GM18868 (cell line): ENCODE measurements at regions not wholly inside any gene's neighbourhood (a gene's known extent, or its start where the extent isn't known, plus 50 kb on each side); places are given as distances from the start of the nearest gene placed in this dataset.
"Not testable (repeated sequence)": the region's sequence is repeated elsewhere in the genome, so short reads cannot be mapped to it uniquely, and the experiment has no call there.

Experiments
- ATAC-seq: cut with Tn5 transposase; IDR thresholded peaks from one replicate; pipeline ENCODE4 v1.9.1; 2021; ENCODE audit warnings: mild to moderate bottlenecking, moderate library complexity; ENCODE audit not compliant: unreplicated experiment

GRCh38 chr9:120338340-120338739 is 241.6 kb downstream of the CDK5RAP2 start:
- no peak for ATAC-seq

GRCh38 chr9:120337131-120337530 is 242.8 kb downstream of the CDK5RAP2 start:
- no peak for ATAC-seq

- no peak for ATAC-seq
Observed at GRCh38 chr9:120336753-120337090, 243.2 kb downstream of the CDK5RAP2 start.

GRCh38 chr9:120336021-120336752 is 243.8 kb downstream of the CDK5RAP2 start:
- no peak for ATAC-seq

- no peak for ATAC-seq
Observed at GRCh38 chr9:120331913-120332312, 248.1 kb downstream of the CDK5RAP2 start.

- ATAC-seq: no peak
Observed at GRCh38 chr9:120330031-120330430, 249.9 kb downstream of the CDK5RAP2 start.

DNA sequence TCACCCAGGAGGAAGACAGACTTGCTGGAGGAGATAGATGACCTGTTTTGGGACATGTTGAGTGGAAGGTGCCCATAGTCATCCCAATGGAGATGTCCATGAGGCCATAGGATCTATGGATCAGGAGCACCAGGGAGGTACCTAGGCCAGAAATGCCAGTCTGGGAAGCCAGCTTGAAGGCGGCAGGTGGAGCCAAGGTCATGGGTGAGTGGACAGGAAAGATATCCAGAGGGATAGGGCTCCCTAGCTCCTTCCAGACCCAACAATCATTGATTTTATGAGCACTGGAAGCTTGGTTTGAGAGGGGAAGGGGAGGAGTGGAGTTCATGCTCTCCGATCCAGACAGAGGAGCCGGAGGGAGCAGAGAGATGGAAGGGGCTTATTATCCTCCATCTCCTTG is 252.6 kb downstream of the CDK5RAP2 start:
- no peak for ATAC-seq

DNA sequence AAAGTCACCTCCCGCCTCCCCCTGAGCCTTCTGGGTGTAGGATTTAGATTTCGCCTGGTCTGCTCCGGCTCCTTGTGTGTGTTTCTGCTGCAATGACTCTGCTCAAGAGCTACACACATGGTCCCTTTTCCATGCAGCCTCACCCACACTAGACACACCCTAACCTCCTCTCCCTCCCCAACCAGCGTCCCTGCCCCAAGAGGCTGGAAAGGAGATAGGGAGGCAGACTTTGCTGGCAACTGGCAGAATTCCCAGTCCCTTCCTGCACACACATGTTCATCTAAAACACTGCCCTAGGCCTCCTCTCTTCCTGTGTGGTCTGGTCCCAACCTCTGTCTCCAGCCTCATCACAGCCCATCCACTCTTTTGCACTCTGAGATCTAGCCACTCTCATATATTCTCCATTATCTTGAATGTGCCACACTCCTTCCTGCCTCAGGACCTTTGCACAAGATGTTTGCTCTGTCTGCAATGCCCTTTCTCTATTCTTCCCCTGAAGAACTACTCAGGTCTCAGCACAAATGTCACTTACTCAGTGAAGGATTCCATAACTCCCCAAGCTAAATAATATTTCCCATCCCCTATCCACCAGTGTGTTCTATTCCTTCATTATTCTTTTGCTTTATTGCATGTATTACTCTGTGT is 253.8 kb downstream of the CDK5RAP2 start:
- ATAC-seq: no peak

- ATAC-seq: no peak
Observed at GRCh38 chr9:120324996-120325642, 254.8 kb downstream of the CDK5RAP2 start.

DNA sequence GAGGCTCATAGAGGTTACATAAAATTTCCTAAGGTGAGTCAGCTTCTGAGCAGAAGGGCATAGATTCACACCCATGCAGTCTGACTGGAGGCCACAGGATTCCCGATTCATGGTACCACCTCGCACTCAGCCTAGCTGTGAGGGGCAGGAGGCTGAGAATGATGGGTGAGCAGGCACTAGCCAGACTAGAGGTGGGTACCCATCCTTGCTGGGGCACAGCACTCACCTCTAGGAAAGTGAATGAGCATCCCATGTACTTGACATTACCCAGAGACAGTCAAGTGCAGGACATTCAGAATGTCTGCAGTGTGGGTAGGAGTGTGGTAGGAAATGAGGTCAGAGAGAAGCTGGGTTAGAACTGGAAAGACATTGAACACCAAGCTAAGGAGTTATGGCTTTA is 255.5 kb downstream of the CDK5RAP2 start:
- no peak for ATAC-seq

GRCh38 chr9:120323125-120323524 is 256.8 kb downstream of the CDK5RAP2 start:
- ATAC-seq: no peak

- no peak for ATAC-seq
Observed at GRCh38 chr9:120319452-120319851, 260.5 kb downstream of the CDK5RAP2 start.

- ATAC-seq: no peak
Observed at GRCh38 chr9:120315154-120315553, 264.8 kb downstream of the CDK5RAP2 start.

GRCh38 chr9:120312031-120312430 is 267.9 kb downstream of the CDK5RAP2 start:
- no peak for ATAC-seq

DNA sequence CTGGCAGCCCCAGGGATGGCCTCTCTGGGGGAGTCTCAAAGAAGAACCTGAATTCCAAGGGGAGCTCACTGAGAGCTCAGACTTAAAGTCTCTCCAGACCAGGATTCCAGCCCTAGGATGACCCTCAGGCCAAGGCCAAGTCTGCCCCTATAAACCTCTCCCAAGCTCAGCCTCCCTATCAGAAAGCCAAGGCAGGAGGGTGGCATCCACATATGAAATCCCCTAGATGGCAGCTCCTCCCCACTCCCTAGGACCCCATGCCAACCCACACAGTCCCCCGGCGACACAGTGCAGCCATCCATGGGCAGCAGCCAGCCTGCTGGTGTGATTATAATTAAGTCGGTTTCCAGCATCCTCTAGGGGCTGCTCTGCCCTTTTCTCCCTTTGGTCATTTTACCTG is 269.9 kb downstream of the CDK5RAP2 start:
- no peak for ATAC-seq

DNA sequence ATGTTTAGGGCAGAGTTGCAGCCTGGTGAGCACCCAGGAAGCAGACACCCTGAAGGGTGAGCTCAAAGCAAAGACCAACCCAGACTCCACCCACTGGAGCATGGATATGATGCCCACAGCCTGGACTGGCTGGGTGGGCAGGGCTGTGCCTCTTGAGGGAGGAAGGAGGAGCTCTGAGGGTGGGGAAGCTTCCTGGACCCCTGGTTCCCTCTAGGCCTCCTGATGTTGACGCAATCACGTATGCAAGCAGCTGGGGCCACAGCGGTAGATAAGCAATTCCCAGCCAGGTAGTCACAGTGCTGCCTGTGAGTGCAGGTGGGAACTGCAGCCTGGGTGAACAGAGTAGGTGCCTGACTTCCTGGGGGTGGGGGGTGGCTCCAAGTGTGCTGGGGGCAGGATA is 271.5 kb downstream of the CDK5RAP2 start:
- no peak for ATAC-seq

DNA sequence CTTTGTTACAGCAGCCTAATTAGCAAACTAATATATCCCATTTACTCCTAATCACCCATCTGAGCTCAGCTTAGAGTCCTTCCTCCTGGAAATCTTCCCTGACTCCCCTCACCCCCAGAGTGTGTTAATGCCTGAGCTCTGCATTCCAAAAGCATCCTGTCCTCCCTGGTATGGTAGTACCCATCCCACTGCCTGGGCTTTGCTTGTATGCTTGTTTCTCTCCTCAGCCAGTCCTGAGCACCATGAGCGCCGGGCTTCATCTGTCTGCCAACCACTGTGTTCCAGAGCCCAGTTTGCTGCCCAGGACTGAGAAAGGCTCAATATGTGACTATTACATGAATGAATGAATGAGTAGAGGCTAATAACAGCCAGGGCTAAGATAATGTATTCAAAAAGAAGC is 272.4 kb downstream of the CDK5RAP2 start:
- ATAC-seq: no peak

DNA sequence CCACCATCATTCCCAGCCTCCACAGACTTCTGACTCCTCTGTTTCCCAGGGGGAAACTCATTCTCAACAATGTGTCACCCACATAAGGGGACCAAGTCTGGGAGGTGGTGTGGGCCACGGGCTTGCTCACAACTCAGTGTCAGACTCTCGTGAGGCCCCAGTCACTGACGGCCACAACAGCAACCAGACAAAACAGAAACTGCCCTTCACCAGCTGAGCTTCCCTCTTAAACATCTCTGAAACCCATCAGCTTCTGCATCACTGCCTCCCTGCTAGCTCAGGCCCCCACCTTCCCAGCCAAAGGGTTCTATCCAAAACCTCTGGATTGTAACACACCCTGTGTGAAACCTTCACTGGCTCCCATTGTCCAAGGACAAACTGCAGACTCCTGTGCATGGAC is 273.4 kb downstream of the CDK5RAP2 start:
- ATAC-seq: no peak

GRCh38 chr9:120306088-120306487 is 273.9 kb downstream of the CDK5RAP2 start:
- no peak for ATAC-seq

GRCh38 chr9:120304896-120305295 is 275.1 kb downstream of the CDK5RAP2 start:
- not testable (repeated sequence) for ATAC-seq

DNA sequence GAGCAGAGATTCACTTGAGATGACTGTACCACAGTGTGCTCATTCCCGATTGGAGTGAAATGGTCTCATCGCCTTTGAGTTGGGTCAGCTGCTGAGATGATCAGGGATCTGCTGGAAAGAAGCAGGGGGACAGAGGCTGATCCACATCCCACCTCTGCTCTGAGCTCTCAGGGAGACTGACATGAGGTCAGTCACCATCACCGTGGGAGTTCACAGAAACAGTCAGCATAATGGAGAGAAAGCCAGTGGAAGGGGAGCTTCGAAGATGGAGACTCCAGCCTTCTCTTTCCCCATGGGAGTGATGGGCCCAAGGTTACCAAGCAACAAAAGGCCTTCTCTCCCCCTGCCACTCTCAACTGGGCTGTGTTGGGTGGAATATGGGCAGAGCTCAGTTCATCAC is 276.4 kb downstream of the CDK5RAP2 start:
- no peak for ATAC-seq

- ATAC-seq: no peak
Observed at GRCh38 chr9:120299785-120300184, 280.2 kb downstream of the CDK5RAP2 start.
